NB4 (cell line): ENCODE measurements at regions not wholly inside any gene's neighbourhood (a gene's known extent, or its start where the extent isn't known, plus 50 kb on each side); places are given as distances from the start of the nearest gene placed in this dataset.

Experiments used
- DNase-seq: peaks from one replicate; pipeline ENCODE4 v3.0.0; 2010; ENCODE audit warnings: low read depth
- H3K4me3 ChIP-seq: one replicate; pipeline ENCODE4 v1.5.1; 2011; ENCODE audit warnings: mild to moderate bottlenecking, low read depth, low read length, moderate library complexity
- CTCF ChIP-seq: IDR thresholded peaks from one replicate; pipeline ENCODE4 v1.5.1; 2012; ENCODE audit warnings: low read depth, low read length
- MAX ChIP-seq: IDR thresholded peaks from 2 replicates; pipeline ENCODE4 v1.6.1; 2011; ENCODE audit warnings: low read depth, low read length
- MYC ChIP-seq: IDR thresholded peaks from 2 replicates; pipeline ENCODE4 v1.6.1; 2011; ENCODE audit warnings: low read depth, low read length
- POLR2A ChIP-seq: IDR thresholded peaks from 2 replicates; pipeline ENCODE4 v1.6.1; 2011; ENCODE audit warnings: mild to moderate bottlenecking; ENCODE audit not compliant: insufficient read length; ENCODE audit errors: extremely low read depth

GRCh38 chr1:244289991-244290785 lies 161.5 kb downstream of the ADSS2 start:
- DNase-seq, result no peak
- no peak overlapping the region for H3K4me3 ChIP-seq
- no peak for TF ChIP-seq MAX
- TF ChIP-seq MYC, result no peak
- TF ChIP-seq CTCF, result no peak
- no peak for TF ChIP-seq POLR2A

- no peak overlapping the region for H3K4me3 ChIP-seq
- no peak for TF ChIP-seq CTCF
- no peak for TF ChIP-seq MAX
- TF ChIP-seq POLR2A, result no peak
- no peak for TF ChIP-seq MYC
- DNase-seq, result peak; percentile 60
These were observed 160.2 kb downstream of the ADSS2 start for GRCh38 chr1:244291236-244292201.

- no peak for DNase-seq
- no peak overlapping the region for H3K4me3 ChIP-seq
- TF ChIP-seq CTCF, result no peak
- no peak for TF ChIP-seq MYC
- no peak for TF ChIP-seq MAX
- no peak for TF ChIP-seq POLR2A
These were observed 157.0 kb downstream of the ADSS2 start for GRCh38 chr1:244294599-244295224.

- DNase-seq, result no peak
- no peak overlapping the region for H3K4me3 ChIP-seq
- TF ChIP-seq MYC (no peak), MAX (no peak), CTCF (no peak), POLR2A (no peak)
These were observed 155.7 kb downstream of the ADSS2 start for GRCh38 chr1:244296003-244296402.

GRCh38 chr1:244296447-244296846 lies 155.3 kb downstream of the ADSS2 start:
- no peak for DNase-seq
- no peak overlapping the region for H3K4me3 ChIP-seq
- TF ChIP-seq CTCF (no peak), MAX (no peak), POLR2A (no peak), MYC (no peak)
